ENCODE measurements at regions not wholly inside any gene's neighbourhood (a gene's known extent, or its start where the extent isn't known, plus 50 kb on each side); places are given as distances from the start of the nearest gene placed in this dataset.
"Not testable (repeated sequence)": the region's sequence is repeated elsewhere in the genome, so short reads cannot be mapped to it uniquely, and the experiment has no call there.

GRCh38 chr2:111327726-111328125, 207.0 kb downstream of the BCL2L11 start:
- not testable (repeated sequence) for TF ChIP-seq RARB (CRISPR knock-in tag; IDR thresholded peaks at IDR 0.05); ZC3H10 (CRISPR knock-in tag; IDR thresholded peaks at IDR 0.05); ZFP30 (CRISPR knock-in tag; IDR thresholded peaks at IDR 0.05); ZNF8 (CRISPR knock-in tag; IDR thresholded peaks at IDR 0.05); TOX (CRISPR knock-in tag; IDR thresholded peaks at IDR 0.05; ENCODE audit: borderline replicate concordance); POU6F1 (CRISPR knock-in tag; IDR thresholded peaks at IDR 0.05; ENCODE audit: borderline replicate concordance, low read depth); BACH2 (CRISPR knock-in tag; IDR thresholded peaks at IDR 0.05; ENCODE audit: borderline replicate concordance); TCF4 (CRISPR knock-in tag; IDR thresholded peaks at IDR 0.05; ENCODE audit: borderline replicate concordance)
- TF ChIP-seq, protein P1, sequence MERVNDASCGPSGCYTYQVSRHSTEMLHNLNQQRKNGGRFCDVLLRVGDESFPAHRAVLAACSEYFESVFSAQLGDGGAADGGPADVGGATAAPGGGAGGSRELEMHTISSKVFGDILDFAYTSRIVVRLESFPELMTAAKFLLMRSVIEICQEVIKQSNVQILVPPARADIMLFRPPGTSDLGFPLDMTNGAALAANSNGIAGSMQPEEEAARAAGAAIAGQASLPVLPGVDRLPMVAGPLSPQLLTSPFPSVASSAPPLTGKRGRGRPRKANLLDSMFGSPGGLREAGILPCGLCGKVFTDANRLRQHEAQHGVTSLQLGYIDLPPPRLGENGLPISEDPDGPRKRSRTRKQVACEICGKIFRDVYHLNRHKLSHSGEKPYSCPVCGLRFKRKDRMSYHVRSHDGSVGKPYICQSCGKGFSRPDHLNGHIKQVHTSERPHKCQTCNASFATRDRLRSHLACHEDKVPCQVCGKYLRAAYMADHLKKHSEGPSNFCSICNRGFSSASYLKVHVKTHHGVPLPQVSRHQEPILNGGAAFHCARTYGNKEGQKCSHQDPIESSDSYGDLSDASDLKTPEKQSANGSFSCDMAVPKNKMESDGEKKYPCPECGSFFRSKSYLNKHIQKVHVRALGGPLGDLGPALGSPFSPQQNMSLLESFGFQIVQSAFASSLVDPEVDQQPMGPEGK (CRISPR knock-in tag; IDR thresholded peaks at IDR 0.05; ENCODE audit: borderline replicate concordance): not testable (repeated sequence)

Data from SK-N-SH treated with all-trans-retinoic acid at 6 μM for 48 hours (cell line).